ENCODE measurements at regions not wholly inside any gene's neighbourhood (a gene's known extent, or its start where the extent isn't known, plus 50 kb on each side); places are given as distances from the start of the nearest gene placed in this dataset.

DNA sequence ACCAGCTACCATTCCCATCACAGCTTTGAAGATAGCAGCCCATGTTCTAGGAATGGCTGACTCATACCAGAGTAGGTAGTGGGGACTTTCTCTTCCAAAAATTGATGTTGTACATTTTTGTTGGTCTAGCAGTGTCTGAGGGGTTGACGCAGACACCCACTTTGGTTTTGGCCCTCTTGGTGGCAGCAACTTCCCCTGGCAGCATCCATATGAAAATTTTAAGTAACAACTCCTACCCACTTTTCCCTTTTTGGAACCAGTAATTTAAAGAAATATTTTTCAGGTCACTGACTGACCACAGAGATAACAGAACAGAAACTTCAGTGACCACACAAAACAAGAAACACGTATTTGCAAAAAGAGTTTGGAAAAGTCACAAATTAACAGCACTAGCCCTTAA lies 162.0 kb upstream of the TMCC3 start:
- TF ChIP-seq POLR2AphosphoS5 (IDR thresholded peaks at IDR 0.05; ENCODE audit: borderline replicate concordance, low read depth, low read length) (no peak), EZH2 (IDR thresholded peaks at IDR 0.05) (no peak)

Measured in SK-N-MC (cell line).